Fibroblast of skin of left biceps (primary cell): ENCODE measurements at regions not wholly inside any gene's neighbourhood (a gene's known extent, or its start where the extent isn't known, plus 50 kb on each side); places are given as distances from the start of the nearest gene placed in this dataset.
"Not testable (repeated sequence)": the region's sequence is repeated elsewhere in the genome, so short reads cannot be mapped to it uniquely, and the experiment has no call there.

Experiments
- DNase-seq, 2 experiments: peaks; one replicate each; pipeline ENCODE4 v3.0.0-alpha.2; 2013; ENCODE audit warnings: low read depth in 2 of 2

DNA sequence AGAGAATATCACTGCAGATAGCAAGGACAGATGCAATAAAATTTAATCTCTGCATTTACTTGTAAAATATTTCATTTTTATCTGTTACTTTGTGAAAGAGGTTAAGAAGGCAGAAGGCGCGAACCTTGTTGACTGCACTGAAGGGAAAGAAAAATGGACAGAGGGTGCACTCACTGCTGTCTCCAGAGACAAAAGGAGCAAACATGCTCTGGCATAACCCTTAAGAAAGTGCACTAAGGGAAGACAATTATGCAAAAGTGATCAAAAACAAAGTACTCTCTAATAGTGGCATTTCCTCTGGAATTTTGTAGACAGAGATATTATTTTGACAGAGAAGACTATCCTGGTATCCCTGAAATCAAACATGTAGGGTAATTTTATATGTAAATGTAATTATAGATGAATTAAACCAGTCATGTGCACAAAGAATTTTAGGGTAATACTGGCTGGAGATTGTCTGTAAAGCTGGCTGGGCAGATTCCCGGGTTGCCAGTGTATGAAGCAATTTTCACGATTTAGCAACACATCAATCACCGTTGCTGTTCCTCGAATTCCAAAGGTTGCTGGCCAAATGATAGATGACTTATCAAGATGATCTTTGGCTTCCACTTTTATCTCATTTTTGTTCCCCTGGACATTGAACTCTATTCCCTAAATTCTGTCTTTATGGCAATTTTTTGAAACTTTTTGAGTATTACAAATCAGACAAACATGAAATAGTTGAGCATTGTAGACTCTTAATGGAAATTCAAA lies 1176.9 kb downstream of the SUCLG1 start:
- no peak for DNase-seq

DNA sequence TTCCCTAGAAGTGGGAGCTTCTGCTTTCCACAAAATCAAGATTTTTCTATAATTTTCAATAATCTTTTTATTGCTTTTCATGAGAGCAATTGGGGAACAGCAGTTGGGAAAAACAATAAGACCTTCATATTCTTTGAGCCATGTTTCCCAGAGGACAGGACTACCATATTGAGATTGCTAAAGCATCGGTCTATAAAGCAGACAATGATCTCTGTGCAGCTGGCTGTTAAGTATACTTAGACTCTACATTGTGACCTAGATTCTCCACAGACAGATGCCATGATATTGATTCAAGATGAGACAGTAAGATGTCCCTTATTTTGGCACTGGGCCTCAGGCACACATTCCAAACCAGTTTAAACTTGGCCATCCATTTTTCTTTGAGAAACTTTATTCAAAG lies 1178.7 kb downstream of the SUCLG1 start:
- no peak for DNase-seq

DNA sequence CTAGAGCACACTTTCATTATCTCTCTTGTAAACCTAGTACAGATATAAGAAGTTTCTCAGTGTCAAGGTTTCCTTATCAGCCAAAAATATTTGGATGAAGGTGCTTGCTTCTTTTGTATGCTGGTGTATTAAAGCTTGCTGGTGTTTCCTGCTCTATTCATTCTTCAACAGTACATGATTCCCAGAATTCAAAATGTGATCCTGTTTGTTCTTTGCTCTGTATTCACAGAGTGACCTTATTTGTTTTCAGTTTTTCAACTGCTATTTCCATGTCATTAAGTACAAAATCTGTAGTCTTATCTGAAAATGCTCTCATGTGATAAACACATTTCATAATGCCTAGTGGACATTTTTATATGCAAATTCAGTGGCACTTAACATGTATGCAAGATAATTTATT lies 1185.8 kb downstream of the SUCLG1 start:
- no peak for DNase-seq

- no peak for DNase-seq
Measured at GRCh38 chr2:83261591-83262136, 1197.4 kb downstream of the SUCLG1 start.

DNA sequence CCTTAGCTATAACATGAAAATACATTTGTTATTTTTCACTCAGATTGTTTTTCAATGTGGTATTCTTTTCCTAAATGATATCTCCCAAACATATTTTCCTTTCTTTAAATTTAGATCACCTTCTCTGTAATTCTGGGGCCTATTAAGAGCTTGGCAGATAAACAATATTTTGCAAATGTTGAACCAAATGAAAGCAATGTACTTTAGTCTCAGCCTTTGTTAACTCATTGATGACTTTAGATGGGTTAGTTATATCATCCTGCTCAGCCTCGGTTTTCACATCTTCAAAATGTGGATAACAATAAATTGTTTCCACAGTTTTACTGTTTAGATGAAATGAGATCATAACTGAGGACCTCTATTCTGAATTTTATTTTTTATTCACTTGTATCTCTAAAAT lies 1205.2 kb downstream of the SUCLG1 start:
- no peak for DNase-seq

DNA sequence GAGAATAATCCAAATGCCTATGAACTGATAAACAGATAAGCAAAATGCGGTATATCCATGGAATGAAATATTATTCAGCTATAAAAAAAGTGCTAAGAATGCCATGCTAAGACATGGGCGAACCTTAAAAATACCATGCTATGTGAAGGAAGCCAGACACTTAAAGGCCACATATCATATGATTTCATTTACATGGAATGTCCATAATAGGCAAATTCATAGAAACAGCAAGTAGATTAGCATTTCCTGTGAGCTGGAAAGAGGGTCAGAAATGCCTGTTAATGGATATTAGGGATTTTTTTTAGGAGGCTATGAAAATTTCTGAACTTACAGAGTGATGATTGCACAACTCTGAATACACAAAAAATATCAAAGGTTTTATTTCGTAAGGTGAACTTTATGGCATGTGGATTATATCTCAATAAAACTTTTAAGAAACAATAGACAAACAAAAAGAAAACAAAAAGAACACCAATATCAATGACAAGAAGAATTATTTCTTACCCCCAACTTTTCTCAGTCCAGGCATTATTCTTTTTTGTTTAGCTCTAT lies 1207.7 kb downstream of the SUCLG1 start:
- no peak for DNase-seq

GRCh38 chr2:83245806-83246537 lies 1213.1 kb downstream of the SUCLG1 start:
- DNase-seq: not testable (repeated sequence)

GRCh38 chr2:83240611-83241010 lies 1218.5 kb downstream of the SUCLG1 start:
- DNase-seq: no peak

DNA sequence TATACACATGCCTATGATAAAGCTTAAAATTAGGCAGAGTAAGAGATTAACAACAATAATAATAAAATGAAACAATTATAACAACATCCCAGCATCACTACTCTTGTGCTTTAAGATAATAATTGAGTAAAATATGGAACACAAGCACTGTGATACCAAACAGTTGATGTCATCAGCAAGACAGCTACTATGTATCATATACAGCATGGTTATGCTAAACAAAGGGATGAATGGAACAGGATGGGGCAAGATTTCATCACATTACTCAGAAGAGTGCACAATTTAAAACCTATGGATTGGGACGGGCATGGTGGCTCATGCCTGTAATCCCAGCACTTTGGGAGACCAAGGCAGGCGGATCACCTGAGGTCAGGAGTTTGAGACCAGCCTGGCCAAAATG lies 1221.0 kb downstream of the SUCLG1 start:
- no peak for DNase-seq

DNA sequence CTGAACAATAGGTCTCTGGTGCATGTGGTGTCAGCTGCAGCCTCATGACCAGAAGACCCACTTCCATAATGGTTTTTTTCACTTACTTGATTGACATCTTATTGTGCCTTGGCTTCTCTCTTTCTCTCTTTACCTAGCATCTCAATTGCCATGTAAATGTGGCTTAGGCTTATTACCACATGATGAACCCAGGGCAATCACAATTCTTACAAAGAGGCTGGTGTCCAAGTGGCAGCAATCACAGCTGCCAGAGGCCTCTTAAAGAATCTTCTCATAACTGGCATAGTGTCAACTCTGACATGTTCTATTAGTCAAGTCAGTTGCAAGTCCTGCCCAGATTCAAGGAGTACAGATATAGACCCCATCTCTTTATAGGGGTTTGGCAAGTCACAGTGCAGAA lies 1224.8 kb downstream of the SUCLG1 start:
- no peak for DNase-seq

- no peak for DNase-seq
Measured at GRCh38 chr2:83233781-83234180, 1225.3 kb downstream of the SUCLG1 start.

- no peak for DNase-seq
Measured at GRCh38 chr2:83233326-83233725, 1225.8 kb downstream of the SUCLG1 start.

DNA sequence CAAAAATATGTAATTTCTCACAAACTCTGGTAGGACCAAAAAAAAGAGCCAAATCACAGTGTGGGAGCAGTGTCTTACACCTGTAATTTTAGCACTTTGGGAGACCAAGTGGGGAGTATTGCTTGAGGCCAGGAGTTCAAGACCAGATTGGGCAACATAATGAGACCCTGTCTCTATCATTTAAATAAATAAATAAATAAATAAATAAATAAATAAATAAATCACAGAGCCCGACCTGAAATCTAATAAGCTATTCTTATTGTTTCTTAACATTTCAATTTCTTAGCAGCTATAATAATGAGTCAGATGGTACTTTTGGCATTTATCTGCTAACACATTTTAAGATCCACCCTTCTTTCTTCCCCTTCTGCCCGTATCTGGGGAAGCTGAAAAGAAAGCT lies 1229.6 kb downstream of the SUCLG1 start:
- no peak for DNase-seq

- no peak for DNase-seq
Measured at GRCh38 chr2:83224591-83225200, 1234.4 kb downstream of the SUCLG1 start.

GRCh38 chr2:83221258-83221657 lies 1237.8 kb downstream of the SUCLG1 start:
- DNase-seq: peak; percentile 65 to 66

- DNase-seq: no peak
Measured at GRCh38 chr2:83217854-83218253, 1241.2 kb downstream of the SUCLG1 start.

DNA sequence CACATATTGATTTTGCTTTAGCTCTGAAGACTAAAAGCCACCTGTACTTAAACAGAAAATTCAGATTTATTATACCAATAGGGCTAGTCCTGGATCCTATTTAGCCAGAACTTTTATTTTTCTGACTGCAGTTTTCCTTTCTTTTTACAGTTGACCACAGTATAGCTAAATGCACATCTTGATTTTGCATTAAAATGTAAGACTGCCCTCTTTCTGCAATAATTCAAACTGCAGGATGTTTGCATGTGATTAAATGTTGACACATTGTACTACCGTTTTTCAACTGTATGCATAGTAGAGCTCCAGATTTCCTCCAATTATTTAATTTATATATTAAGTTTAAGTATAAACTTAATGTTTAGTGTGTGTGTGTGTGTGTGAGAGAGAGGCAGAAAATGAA lies 1262.9 kb downstream of the SUCLG1 start:
- peak; percentile 20 to 37 for DNase-seq

GRCh38 chr2:83191316-83191715 lies 1267.8 kb downstream of the SUCLG1 start:
- peak; percentile 10 for DNase-seq

DNA sequence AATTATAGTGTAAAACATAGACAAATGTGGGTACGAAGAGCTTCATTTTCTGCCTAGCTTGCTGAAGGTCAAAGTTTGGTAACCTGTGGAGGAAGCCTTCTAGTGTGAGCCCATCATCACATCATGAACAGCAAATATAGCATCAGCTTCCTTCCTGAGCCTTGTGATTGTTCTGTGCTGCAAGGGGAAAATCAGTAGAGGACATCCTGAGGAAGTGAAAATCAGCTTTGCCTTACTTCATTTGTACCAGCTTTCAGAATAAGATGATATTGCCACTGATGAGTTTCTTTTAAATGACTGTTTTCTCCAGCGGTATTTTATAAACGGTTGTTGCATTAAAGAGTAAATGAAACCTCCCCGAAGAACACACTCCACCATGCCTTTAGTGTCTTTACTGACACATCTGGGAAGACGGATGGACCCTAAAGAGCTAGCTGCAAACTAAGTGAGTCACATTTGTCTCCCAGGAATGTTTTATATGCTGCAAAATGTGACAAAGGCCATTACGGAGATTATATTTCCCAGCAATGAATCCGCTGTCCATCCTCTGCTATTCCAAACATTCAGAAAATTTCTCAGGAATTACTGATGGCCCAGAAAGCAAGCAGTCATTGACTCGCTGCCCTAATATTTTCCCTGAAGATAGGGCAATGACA lies 1272.8 kb downstream of the SUCLG1 start:
- peak; percentile 3 to 10 for DNase-seq

DNA sequence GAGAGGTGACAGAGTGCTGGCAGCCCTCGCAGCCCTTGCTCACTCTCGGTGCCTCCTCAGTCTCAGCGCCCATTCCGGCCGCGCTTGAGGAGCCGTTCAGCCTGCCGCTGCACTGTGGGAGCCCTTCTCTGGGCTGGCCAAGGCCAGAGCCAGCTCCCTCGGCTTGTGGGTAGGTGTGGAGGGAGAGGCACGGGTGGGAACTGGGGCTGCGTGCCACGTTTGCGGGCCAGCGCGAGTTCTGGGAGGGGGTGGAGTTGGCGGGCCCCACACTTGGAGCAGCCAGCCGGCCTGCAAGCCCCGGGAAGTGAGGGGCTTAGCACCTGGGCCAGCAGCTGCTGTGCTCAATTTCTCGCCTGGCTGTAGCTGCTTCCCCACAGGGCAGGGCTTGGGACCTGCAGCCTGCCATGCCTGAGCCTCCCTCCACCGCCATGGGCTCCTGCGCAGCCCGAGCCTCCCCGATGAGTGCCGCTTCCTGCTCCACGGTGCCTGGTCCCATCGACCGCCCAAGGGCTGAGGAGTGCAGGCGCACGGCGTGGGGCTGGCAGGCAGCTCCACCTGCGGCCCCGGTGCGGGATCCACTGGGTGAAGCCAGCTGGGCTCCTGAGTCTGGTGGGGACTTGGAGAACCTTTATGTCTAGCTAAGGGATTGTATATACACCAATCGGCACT lies 1278.1 kb downstream of the SUCLG1 start:
- not testable (repeated sequence) for DNase-seq

DNA sequence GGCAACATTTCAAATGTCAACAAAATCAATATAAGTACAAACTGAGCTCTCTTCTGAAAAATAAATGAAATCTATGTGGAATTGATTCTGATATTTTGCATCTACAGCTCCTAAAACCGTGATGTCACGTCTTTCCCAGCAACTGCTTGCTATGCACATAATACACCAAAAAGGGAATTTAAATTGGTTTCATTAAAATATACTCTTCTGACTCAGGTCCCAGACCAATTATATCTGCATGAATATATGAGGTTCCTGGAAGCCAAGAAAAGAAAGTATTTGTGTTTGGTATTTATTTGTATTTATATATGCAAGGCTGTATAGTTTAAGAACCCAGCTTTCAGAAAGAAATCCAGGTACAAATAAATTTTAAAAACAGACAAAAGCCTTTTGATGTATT lies 1282.5 kb downstream of the SUCLG1 start:
- DNase-seq: no peak
